Non-pigmented ciliary epithelial cell (primary cell): ENCODE measurements at regions not wholly inside any gene's neighbourhood (a gene's known extent, or its start where the extent isn't known, plus 50 kb on each side); places are given as distances from the start of the nearest gene placed in this dataset.
A peak's percentile ranks its signal among the peaks of the same experiment; 100 is the strongest.

ENCODE experiments used
- DNase-seq: peaks from one replicate; pipeline ENCODE4 v3.0.0-alpha.2; 2010; ENCODE audit warnings: low read depth

GRCh38 chr3:56985460-56985859 is 75.0 kb upstream of the SPATA12 start:
- DNase-seq: no peak

- no peak for DNase-seq
Measured at GRCh38 chr3:56983427-56983826, 77.0 kb upstream of the SPATA12 start.

- no peak for DNase-seq
Measured at GRCh38 chr3:56981445-56982230, 78.8 kb upstream of the SPATA12 start.

- peak; percentile 98 for DNase-seq
Measured at GRCh38 chr3:56980798-56981390, 79.6 kb upstream of the SPATA12 start.

- DNase-seq: no peak
Measured at GRCh38 chr3:56980243-56980642, 80.2 kb upstream of the SPATA12 start.

DNA sequence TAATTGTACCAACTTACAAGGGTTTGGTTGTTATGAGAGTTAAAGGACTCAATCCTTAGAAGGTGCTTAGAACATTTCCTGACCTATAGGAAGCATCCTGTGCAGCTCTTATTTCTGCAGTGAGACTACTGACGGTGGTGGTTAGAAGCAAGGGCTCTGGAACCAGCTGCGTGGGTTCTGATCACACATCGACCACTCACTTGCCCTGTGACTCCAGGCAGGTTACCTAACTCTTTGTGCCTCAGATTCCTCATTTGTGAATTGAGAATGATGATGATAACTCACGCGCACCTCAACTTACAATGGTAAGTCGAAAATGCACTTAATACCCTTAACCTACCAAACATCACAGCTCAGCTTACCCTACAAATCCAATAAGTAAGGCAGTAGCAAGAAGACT is 80.7 kb upstream of the SPATA12 start:
- DNase-seq: no peak

- no peak for DNase-seq
Measured at GRCh38 chr3:56977561-56977889, 82.9 kb upstream of the SPATA12 start.

DNA sequence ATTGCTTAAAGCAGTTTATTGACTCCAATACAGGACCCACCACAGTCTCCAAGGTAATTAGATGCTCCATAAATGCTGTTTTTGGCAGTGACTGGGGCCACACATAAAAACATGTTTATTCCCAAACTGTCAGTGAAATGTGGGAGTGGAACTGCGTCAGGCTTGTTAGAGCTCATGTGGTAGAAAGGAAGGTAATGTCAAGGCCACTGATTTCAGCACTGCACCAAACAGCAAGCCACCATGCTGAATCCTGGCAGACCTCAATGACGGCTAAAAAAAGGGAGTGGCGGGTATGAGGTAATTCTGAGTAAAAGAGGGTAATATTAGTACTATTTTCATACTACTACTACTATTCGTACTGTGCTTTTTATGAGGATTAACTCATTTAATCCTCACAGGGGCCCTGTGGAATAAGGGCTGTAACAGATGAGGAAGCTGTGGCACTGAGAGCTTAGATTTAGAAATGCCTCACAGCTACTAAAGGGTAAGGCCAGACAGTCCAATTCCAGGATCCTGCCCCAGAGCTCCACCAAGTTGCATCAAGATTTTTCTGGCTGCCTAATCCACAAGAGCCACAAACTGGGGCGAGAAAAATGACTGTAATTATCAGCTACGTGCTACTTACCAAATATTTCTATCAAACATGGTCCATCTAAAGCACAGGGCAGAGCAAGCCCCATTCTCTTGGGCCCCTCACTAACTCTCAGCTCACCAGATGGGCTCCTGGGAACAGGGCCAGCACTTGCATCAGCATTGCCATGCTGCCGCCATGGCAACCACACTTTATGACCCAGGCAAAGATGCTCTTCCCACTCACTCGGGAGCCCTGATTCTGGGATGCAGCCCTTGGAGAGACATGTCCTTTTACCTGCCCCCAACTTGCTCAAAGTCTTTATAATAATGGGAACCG is 83.6 kb upstream of the SPATA12 start:
- no peak for DNase-seq

DNA sequence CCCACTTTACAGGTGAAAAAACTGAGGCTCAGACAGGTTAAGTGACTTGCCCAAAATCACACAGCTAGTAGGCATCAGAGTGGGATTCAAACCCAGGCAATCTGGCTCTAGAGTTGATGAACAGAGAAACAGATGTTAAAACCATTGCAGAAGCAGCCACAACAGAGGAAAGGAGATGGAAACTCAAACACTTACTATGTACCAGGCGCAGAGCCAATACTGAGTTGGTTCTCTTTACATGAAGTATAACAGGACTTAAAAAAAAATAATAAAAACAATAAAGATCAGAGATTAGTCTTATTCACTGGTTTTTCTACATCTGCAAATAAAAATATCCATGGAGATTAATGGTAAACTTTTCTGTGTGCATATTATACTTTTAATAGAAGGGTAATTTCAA is 84.9 kb upstream of the SPATA12 start:
- DNase-seq: no peak

GRCh38 chr3:56974247-56974930 is 86.1 kb upstream of the SPATA12 start:
- no peak for DNase-seq

GRCh38 chr3:56971816-56972215 is 88.6 kb upstream of the SPATA12 start:
- DNase-seq: no peak

GRCh38 chr3:56971261-56971660 is 89.2 kb upstream of the SPATA12 start:
- DNase-seq: no peak

DNA sequence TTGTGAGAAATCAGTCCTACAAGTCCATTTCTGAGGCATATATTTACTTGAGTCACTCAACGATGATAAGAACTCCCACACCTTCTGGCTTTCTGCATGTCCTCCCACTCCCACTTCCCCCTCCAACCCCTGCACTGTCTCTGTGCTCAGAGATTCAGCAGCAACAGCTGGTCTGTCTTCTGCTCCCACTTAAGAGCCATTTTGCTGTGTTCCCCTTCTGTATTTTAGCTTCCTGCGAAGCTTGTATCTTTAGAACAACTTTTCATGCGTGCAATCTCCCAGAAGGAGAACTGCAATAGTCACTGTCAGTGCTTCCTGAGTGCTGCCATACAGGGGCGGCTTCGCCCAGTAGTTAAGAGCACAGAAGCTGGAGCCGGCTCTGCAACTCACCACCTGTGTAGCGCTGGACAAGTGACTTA is 90.0 kb upstream of the SPATA12 start:
- DNase-seq: no peak

DNA sequence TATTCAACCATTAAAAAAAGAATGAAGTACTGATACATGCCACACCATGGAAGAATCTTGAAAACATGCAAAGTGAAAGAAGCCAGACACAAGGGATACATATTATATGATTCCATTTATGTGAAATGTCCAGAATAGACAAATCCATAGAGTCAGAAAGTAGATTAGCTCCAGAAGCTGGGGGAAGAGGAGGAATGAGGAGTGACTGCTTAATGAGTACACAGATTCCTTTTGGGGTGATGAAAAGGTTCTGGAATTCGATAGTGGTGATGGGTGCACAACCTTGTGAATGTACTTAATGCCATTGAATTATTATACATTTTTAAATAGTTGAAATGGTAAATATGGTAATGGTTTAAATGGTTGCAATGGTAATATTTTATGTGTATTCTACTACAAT is 90.6 kb upstream of the SPATA12 start:
- no peak for DNase-seq

DNA sequence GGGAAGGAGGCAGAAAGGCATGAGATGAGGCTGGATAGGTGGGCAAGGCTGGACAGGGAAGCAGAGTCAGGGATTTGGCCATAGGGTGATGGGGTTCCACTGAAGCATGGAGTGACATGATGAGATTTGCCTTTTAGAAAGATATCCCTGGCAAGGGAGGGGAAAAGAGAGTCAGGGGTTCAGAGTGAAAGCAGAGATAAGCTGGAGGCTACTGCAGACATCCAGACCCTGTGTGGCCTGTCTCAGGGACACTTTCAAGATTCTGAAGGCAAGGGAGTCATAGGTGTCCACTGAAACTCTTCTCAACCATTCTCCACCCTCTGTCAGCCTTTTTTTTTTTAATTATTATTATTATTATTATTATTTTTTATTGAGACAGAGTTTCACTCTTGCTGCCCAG is 94.0 kb upstream of the SPATA12 start:
- DNase-seq: no peak

DNA sequence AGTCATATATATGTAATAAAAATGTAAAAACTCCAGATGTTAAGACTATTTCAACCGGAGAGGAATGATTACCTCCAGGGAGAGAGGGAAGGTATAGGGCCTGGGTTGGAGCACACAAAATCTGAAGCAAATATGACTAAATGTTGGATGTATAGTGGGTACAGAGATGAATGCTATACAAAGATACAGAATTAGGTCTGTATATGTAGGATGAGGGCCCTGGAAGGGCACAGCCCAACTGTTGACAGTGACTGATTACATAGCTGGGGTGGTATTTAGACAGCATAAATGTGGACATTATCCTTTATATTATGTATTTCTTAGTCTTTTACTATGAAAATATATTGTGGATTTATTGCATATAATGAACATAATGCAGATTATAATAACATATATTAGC is 94.4 kb upstream of the SPATA12 start:
- no peak for DNase-seq

DNA sequence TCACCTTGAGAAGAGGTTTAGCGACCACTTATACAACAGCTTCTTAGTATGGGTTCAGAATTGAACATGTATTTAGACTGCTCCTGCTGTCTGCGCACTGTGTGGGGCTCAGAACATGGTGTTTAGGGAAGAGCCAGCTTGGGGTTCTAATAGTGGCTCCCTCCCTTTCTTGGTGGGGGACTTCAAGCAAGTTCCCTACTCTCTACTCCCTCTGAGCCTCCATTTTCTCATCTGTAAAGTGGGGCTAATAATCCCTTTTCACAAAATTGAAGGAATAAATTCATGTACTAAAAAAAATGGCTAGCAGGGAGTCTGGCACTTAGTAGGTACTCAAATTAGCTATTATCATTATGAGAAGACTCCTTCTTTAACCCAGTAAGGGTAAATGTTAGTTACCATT is 97.5 kb upstream of the SPATA12 start:
- no peak for DNase-seq

DNA sequence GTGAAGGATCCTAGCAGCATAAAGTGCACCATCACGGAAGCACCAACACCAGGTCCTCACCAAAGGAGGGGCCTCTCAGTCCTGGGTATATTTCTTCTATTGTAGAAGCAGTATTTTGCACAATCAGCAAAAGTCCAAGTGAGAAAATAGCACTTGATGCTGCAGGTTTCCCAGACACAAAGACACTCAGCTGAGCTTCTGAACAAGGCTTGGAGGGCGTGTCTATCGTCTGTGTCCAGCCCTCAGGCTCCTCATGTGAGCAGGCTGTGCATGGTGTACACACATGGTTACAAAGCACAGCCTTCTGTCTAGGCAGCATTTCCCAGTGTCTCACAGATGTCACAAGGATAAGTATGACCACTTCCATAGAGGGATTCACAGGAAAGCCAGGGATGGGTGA is 98.3 kb upstream of the SPATA12 start:
- no peak for DNase-seq

GRCh38 chr3:56960234-56960917 is 100.1 kb upstream of the SPATA12 start:
- DNase-seq: no peak

DNA sequence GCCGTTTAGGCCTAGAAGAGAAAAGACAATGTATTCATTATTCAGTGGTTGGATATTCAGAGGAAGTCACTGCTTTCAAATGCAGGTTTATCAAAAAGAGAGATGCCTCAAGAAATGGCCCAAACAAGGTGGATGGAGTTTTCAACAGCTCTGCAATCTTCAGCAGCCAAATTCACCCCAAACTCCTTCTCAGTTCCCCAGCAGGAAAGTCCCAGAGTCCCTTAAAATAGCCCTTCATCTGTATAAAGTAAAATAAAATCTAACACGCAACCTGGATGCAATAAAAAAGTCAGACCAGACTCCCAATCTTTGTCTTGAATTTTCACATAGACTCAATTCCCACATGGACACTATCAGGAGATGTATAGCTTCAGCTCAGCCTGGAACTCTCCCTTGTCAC is 101.6 kb upstream of the SPATA12 start:
- no peak for DNase-seq

DNA sequence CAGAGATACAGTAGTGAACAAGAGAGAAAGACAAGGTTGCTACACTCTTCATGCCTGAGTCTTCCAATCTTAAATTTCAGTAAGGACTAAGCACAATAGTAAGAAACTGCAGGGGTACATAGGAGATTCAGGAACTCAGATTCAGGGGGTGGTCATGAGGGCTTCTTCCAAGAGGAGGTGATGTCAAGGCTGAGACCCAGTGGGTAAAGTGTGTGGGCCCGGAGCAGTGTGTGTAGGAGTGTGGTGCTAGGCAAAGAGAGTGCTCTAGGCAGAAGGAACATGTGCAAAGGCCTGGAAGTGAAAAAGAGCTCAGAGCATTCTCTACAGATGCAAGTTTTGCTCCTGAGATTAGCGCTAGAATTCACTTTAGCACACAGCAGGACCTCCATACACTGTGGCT is 102.9 kb upstream of the SPATA12 start:
- no peak for DNase-seq

DNA sequence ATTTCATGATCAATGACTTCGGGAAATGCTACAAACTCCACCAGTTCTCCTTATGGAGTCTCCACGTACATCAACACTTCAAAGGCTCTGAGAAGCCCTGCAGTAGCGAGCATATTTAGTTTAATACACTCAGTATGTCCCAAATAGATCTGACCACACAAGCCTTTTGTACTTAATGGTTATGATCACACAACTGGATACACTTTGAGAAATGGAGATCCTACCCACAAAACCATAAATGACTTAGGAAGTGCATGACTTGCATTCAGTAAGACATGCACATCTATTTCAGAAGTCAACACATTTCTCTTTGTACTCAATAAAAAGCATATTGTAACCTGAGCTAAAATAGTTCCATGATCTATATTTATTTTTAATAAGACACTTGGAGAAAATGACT is 103.6 kb upstream of the SPATA12 start:
- no peak for DNase-seq
